ENCODE measurements at regions not wholly inside any gene's neighbourhood (a gene's known extent, or its start where the extent isn't known, plus 50 kb on each side); places are given as distances from the start of the nearest gene placed in this dataset.
"Not testable (repeated sequence)": the region's sequence is repeated elsewhere in the genome, so short reads cannot be mapped to it uniquely, and the experiment has no call there.

GRCh38 chr12:5172886-5173285, 129.2 kb downstream of the KCNA5 start:
- H3K4me1 Mint-ChIP-seq: no peaks in the 10 kb centered on the region
- POLR2A ChIA-PET: no interaction called here

DNA sequence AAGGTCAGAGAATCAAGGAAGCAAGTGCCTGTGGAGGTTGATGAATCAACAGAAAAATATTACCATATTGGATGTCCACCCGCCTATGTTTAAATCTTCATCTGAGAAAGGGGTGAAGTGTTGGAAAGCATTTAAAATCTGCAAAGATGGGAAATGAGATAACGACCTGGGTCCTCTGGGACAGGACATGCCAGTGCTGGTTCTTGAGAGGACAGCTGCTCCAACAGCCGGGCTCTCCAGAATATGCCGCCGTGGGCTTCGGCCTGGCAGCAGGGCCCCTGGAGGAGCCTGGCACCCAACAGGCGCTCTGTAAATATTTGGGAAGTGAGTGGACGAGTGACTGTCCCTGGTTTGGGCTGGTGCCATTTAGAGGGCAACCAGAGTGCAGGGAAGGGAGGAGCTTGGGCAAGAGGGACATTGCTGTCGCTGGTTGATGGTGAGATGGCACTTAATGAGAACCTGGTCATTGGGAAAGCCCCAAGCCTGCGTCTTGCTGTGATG, 129.9 kb downstream of the KCNA5 start:
- Mint-ChIP-seq H3K4me3 (no peak overlapping the region), H3K27me3 (no peaks in the 10 kb centered on the region)

More at GRCh38 chr12:5172886-5173285, 129.2 kb downstream of the KCNA5 start:
- Mint-ChIP-seq H3K27me3 (no peaks in the 10 kb centered on the region), H3K4me3 (no peak overlapping the region), H3K27ac (no peak overlapping the region), H3K36me3 (ENCODE audit: low read depth) (no peaks in the 10 kb centered on the region), H3K9me3 (no peaks in the 10 kb centered on the region)
- no peak for DNase-seq
- CTCF ChIA-PET: interaction anchor here (1.0 kb wide), 1 partner anchor 15 kb away, joined by 3 read pairs; no protein-coding TSS in a partner anchor

DNA sequence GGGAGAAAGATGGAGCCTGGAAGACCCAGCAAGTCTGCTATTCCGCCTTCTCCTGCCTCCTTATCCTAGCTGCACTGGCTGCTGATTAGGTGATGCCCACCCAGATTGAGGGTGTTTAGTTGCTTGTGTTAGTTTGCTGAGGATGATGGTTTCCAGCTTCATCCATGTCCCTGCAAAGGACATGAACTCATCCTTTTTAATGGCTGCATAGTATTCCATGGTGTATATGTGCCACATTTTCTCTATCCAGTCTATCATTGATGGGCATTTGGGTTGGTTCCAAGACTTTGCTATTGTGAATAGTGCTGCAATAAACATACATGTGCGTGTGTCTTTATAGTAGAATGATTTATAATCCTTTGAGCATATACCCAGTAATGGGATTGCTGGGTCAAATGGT, 131.7 kb downstream of the KCNA5 start:
- H3K4me1 Mint-ChIP-seq; H3K36me3 Mint-ChIP-seq (ENCODE audit: low read depth); H3K4me3 Mint-ChIP-seq; H3K9me3 Mint-ChIP-seq; H3K27ac Mint-ChIP-seq; POLR2A ChIA-PET; H3K27me3 Mint-ChIP-seq; DNase-seq; CTCF ChIA-PET: not testable (repeated sequence)

More for the DNA sequence above, 129.9 kb downstream of the KCNA5 start:
- no peak for DNase-seq
- H3K36me3 Mint-ChIP-seq (ENCODE audit: low read depth): no peaks in the 10 kb centered on the region
- no peaks in the 10 kb centered on the region for H3K9me3 Mint-ChIP-seq
- no peaks in the 10 kb centered on the region for H3K4me1 Mint-ChIP-seq
- CTCF ChIA-PET: no interaction called here
- POLR2A ChIA-PET: no interaction called here
- H3K27ac Mint-ChIP-seq: no peak overlapping the region

- ChIA-PET POLR2A (no interaction called here), CTCF (no interaction called here)
- Mint-ChIP-seq H3K27me3 (no peaks in the 10 kb centered on the region), H3K4me1 (no peaks in the 10 kb centered on the region), H3K27ac (no peak overlapping the region), H3K36me3 (ENCODE audit: low read depth) (no peaks in the 10 kb centered on the region), H3K9me3 (no peaks in the 10 kb centered on the region), H3K4me3 (no peak overlapping the region)
- DNase-seq: no peak
These were observed 132.4 kb downstream of the KCNA5 start for GRCh38 chr12:5176036-5176435.

- no peaks in the 10 kb centered on the region for H3K4me1 Mint-ChIP-seq
- H3K4me3 Mint-ChIP-seq: no peak overlapping the region
- no peaks in the 10 kb centered on the region for H3K9me3 Mint-ChIP-seq
- no peaks in the 10 kb centered on the region for H3K27me3 Mint-ChIP-seq
- DNase-seq: no peak
- ChIA-PET CTCF (no interaction called here), POLR2A (no interaction called here)
- no peak overlapping the region for H3K27ac Mint-ChIP-seq
- no peaks in the 10 kb centered on the region for H3K36me3 Mint-ChIP-seq (ENCODE audit: low read depth)
These were observed 133.4 kb downstream of the KCNA5 start for GRCh38 chr12:5177096-5177495.

GRCh38 chr12:5177731-5178130, 134.1 kb downstream of the KCNA5 start:
- no peaks in the 10 kb centered on the region for H3K36me3 Mint-ChIP-seq (ENCODE audit: low read depth)
- ChIA-PET POLR2A (no interaction called here), CTCF (no interaction called here)
- no peaks in the 10 kb centered on the region for H3K9me3 Mint-ChIP-seq
- H3K4me1 Mint-ChIP-seq: no peaks in the 10 kb centered on the region
- DNase-seq: no peak
- no peak overlapping the region for H3K27ac Mint-ChIP-seq
- H3K27me3 Mint-ChIP-seq: no peaks in the 10 kb centered on the region
- no peak overlapping the region for H3K4me3 Mint-ChIP-seq

DNA sequence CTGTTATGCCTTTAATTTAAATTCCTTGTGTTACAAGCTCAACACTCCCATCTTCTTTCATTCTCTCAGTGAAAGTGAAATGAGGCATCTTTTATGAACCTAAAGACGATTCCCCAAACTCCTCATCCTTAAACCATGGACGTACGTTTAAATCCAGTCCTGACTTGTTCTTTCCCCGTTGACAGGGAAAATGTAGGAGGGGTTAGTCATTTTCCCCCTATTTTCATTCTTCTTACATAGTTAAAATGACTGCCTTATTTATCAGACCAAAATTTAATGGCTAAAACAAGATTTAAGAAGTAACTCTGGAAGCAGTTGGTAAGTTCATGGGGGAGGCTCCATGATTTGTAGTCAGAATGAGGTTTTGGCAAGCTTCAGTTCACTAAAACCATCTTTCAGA, 134.9 kb downstream of the KCNA5 start:
- no peaks in the 10 kb centered on the region for H3K4me1 Mint-ChIP-seq
- no peaks in the 10 kb centered on the region for H3K27me3 Mint-ChIP-seq
- H3K36me3 Mint-ChIP-seq (ENCODE audit: low read depth): no peaks in the 10 kb centered on the region
- H3K4me3 Mint-ChIP-seq: no peak overlapping the region
- ChIA-PET CTCF (no interaction called here), POLR2A (no interaction called here)
- DNase-seq: no peak
- H3K9me3 Mint-ChIP-seq: no peaks in the 10 kb centered on the region
- no peak overlapping the region for H3K27ac Mint-ChIP-seq

DNA sequence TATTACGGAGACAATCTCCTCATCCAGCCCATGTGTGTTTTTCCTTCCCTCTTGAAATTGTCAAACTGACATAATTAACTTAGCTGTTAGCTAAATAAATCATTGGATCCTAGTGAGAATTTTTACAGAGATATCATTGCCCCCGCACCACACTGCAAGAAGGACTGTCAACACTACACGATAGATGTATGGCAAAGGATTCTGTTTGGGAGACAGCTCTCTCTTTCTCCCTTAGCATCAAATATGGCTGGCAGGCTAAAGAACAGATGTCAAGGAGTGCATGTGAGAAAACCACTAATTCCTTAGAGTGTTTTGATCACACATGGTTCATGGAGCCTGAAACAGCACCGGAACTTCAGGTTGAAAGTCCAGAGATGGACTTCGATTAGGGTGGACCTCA, 136.8 kb downstream of the KCNA5 start:
- ChIA-PET POLR2A (no interaction called here), CTCF (no interaction called here)
- H3K27me3 Mint-ChIP-seq: peaks cover 2% of the 10 kb centered on the region
- H3K4me1 Mint-ChIP-seq: no peaks in the 10 kb centered on the region
- H3K36me3 Mint-ChIP-seq (ENCODE audit: low read depth): no peaks in the 10 kb centered on the region
- no peak for DNase-seq
- no peaks in the 10 kb centered on the region for H3K9me3 Mint-ChIP-seq
- no peak overlapping the region for H3K27ac Mint-ChIP-seq
- no peak overlapping the region for H3K4me3 Mint-ChIP-seq

DNA sequence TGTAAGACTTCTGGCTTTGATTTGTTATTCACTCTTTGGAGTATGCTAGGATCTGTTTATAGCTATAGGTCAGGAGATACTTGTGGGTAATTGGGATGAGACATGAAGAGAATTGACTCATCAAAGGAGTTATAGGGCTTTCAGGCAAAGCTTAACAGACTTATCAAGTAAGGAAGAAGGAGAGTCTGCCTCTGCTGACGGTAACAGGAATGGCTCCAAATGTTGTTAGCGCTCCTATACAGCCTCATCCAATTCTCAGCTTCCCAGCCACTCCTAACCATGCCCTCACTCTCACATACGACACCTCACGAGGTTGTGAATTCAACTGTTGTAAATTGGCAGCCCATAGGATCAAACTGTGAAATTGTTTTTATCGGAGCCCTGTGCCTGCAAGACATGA, 140.5 kb downstream of the KCNA5 start:
- Mint-ChIP-seq H3K4me3 (no peak overlapping the region), H3K27ac (no peak overlapping the region), H3K9me3 (no peaks in the 10 kb centered on the region), H3K27me3 (peaks cover 6% of the 10 kb centered on the region), H3K4me1 (no peaks in the 10 kb centered on the region), H3K36me3 (ENCODE audit: low read depth) (no peaks in the 10 kb centered on the region)
- ChIA-PET CTCF (no interaction called here), POLR2A (no interaction called here)
- DNase-seq: no peak

DNA sequence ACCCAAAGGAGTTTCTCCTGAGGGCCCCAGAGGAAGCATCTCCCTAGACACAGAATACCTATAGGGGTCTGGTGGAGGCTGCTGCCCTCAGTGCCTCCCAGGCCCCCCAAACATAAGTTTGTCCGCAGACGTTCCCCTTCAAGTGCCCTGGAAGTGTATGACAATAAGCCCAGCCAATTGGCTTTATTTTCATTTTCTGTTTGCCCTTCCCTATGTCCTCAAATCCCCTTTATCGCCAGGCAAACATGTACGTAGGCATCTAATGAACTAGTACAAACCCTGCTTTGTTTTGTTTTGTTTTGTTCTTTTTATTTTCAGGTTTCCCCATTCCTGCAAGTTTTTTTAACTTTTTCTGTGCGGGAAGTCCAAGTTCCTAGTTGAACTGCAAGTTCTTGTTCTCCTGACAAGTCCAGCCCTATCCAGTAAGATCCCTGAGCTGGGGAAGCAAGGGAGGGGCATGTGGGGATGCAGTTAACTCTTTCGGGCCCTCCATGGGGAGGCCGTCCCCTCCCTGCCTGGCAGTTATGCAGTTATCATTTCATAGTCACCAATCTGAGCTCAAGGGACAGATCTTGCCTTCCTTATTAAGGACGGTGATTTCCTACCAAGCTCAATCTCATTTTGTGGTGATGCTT, 141.9 kb downstream of the KCNA5 start:
- no peak for DNase-seq
- H3K9me3 Mint-ChIP-seq: no peaks in the 10 kb centered on the region
- CTCF ChIA-PET: no interaction called here
- H3K27me3 Mint-ChIP-seq: peaks cover 9% of the 10 kb centered on the region
- H3K4me1 Mint-ChIP-seq: no peaks in the 10 kb centered on the region
- POLR2A ChIA-PET: no interaction called here
- no peaks in the 10 kb centered on the region for H3K36me3 Mint-ChIP-seq (ENCODE audit: low read depth)
- H3K4me3 Mint-ChIP-seq: no peak overlapping the region
- no peak overlapping the region for H3K27ac Mint-ChIP-seq

GRCh38 chr12:5186715-5187114, 143.0 kb downstream of the KCNA5 start:
- Mint-ChIP-seq H3K27me3 (peaks cover 9% of the 10 kb centered on the region), H3K36me3 (ENCODE audit: low read depth) (no peaks in the 10 kb centered on the region), H3K4me3 (no peak overlapping the region), H3K9me3 (no peaks in the 10 kb centered on the region), H3K4me1 (no peaks in the 10 kb centered on the region), H3K27ac (no peak overlapping the region)
- ChIA-PET CTCF (interaction anchor here (1.4 kb wide), 1 partner anchor 14 kb away, joined by 3 read pairs; no protein-coding TSS in a partner anchor), POLR2A (no interaction called here)
- no peak for DNase-seq

- H3K4me3 Mint-ChIP-seq: no peak overlapping the region
- DNase-seq: no peak
- H3K4me1 Mint-ChIP-seq: no peaks in the 10 kb centered on the region
- peaks cover 9% of the 10 kb centered on the region for H3K27me3 Mint-ChIP-seq
- no peak overlapping the region for H3K27ac Mint-ChIP-seq
- ChIA-PET CTCF (interaction anchor here (1.4 kb wide), 1 partner anchor 14 kb away, joined by 3 read pairs; no protein-coding TSS in a partner anchor), POLR2A (no interaction called here)
- no peaks in the 10 kb centered on the region for H3K36me3 Mint-ChIP-seq (ENCODE audit: low read depth)
- H3K9me3 Mint-ChIP-seq: no peaks in the 10 kb centered on the region
These were observed 143.5 kb downstream of the KCNA5 start for GRCh38 chr12:5187136-5187535.

DNA sequence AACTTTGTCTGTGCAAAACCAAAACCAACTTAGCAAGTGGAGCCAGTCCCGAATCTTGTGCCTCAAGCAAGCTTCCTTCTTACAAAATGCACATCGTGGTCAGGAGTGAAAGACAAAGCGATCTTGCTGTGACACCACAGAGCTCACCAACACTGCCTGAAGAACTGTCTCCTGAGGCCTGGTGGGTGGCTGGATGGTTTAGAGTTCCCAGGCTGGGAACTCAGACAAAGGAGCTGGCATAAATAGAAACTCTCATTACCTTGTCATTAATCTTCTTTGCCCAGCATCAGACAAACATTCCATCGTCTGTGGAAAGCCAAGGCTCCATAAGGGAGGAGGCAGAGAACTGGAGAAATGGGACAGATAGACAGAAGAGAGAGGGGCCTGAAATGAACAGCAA, 144.8 kb downstream of the KCNA5 start:
- no peaks in the 10 kb centered on the region for H3K9me3 Mint-ChIP-seq
- H3K4me3 Mint-ChIP-seq: no peak overlapping the region
- no peak overlapping the region for H3K27ac Mint-ChIP-seq
- DNase-seq: no peak
- ChIA-PET POLR2A (no interaction called here), CTCF (interaction anchor here (0.5 kb wide), 1 partner anchor 268 kb away, joined by 3 read pairs; no protein-coding TSS in a partner anchor)
- H3K4me1 Mint-ChIP-seq: no peaks in the 10 kb centered on the region
- H3K36me3 Mint-ChIP-seq (ENCODE audit: low read depth): no peaks in the 10 kb centered on the region
- peaks cover 9% of the 10 kb centered on the region for H3K27me3 Mint-ChIP-seq

DNA sequence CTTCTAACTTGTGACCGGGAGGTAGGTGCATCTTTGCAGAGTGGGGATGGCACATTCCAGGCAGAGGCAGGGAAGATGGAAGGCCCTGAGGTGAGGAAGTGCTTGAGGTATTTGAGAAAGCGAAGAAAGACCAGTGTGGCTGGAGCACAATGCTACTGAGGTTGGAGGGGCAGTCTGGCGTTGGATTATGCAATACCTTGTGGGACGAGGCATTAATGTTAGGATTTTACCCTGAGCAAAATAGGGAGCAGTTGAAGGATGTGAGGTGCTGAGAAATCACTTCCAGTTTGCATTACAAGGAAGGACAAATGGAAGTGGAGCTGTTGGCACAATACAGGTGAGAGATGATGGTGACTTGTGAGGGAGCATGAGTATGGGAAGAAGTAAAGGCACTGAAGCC, 145.5 kb downstream of the KCNA5 start:
- POLR2A ChIA-PET: no interaction called here
- H3K27me3 Mint-ChIP-seq: peaks cover 9% of the 10 kb centered on the region
- H3K36me3 Mint-ChIP-seq (ENCODE audit: low read depth): no peaks in the 10 kb centered on the region

More for the DNA sequence above, 145.5 kb downstream of the KCNA5 start:
- H3K27ac Mint-ChIP-seq: no peak overlapping the region
- no peaks in the 10 kb centered on the region for H3K9me3 Mint-ChIP-seq
- H3K4me3 Mint-ChIP-seq: no peak overlapping the region
- no peaks in the 10 kb centered on the region for H3K4me1 Mint-ChIP-seq
- no peak for DNase-seq
- CTCF ChIA-PET: no interaction called here
